ENCODE measurements at regions not wholly inside any gene's neighbourhood (a gene's known extent, or its start where the extent isn't known, plus 50 kb on each side); places are given as distances from the start of the nearest gene placed in this dataset.

DNA sequence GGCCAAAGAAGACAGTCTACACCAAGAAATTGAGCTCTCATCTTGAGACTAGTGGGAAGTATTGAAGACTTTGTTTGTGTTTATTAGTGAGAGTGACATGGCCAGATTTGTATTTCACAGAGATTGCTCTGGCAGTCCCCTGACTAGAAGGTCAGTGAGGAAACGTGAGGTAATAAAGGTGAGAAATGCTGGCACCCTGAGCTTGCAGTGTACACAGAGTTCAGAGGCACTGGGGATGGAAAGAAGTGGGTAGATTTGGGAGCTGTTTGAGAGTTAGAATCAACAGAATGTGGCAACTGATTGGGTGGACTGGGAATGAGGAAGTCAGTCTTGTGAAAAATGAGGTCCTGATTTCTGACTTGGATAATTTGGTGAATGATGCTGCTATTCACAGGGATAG is 336.9 kb downstream of the SNAPC1 start:
- Histone ChIP-seq H3K27ac (no peak overlapping the region), H3K27me3 (no peaks in the 10 kb centered on the region), H3K4me3 (no peak overlapping the region), H3K9me3 (replicated peaks in 1 of 3) (no peaks in the 10 kb centered on the region), H3K4me1 (replicated peaks in 1 of 2) (no peaks in the 10 kb centered on the region), H3K36me3 (replicated peaks in 1 of 2) (no peaks in the 10 kb centered on the region)
- DNase-seq: no peak
- intact Hi-C loops (cut with DNase I): no loop called here
- TF ChIP-seq POLR2A (IDR thresholded peaks at IDR 0.05): no peak
- TF ChIP-seq, protein P1, sequence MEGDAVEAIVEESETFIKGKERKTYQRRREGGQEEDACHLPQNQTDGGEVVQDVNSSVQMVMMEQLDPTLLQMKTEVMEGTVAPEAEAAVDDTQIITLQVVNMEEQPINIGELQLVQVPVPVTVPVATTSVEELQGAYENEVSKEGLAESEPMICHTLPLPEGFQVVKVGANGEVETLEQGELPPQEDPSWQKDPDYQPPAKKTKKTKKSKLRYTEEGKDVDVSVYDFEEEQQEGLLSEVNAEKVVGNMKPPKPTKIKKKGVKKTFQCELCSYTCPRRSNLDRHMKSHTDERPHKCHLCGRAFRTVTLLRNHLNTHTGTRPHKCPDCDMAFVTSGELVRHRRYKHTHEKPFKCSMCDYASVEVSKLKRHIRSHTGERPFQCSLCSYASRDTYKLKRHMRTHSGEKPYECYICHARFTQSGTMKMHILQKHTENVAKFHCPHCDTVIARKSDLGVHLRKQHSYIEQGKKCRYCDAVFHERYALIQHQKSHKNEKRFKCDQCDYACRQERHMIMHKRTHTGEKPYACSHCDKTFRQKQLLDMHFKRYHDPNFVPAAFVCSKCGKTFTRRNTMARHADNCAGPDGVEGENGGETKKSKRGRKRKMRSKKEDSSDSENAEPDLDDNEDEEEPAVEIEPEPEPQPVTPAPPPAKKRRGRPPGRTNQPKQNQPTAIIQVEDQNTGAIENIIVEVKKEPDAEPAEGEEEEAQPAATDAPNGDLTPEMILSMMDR (IDR thresholded peaks at IDR 0.05): no peak
- 26 to 62% (median 52%) methylated on average over 1 of the region's 1 CpG for WGBS, 4 donors

GRCh38 chr14:62101189-62101588 is 339.0 kb downstream of the SNAPC1 start:
- no peaks in the 10 kb centered on the region for H3K36me3 ChIP-seq (replicated peaks in 1 of 2)
- H3K27me3 ChIP-seq: no peaks in the 10 kb centered on the region
- no peak for DNase-seq
- H3K4me1 ChIP-seq (replicated peaks in 1 of 2): no peaks in the 10 kb centered on the region
- H3K27ac ChIP-seq: no peak overlapping the region
- H3K9me3 ChIP-seq (replicated peaks in 1 of 3): no peaks in the 10 kb centered on the region
- TF ChIP-seq POLR2A (IDR thresholded peaks at IDR 0.05): no peak
- TF ChIP-seq, protein P1 (IDR thresholded peaks at IDR 0.05): no peak
- intact Hi-C loops (cut with DNase I): no loop called here
- H3K4me3 ChIP-seq: no peak overlapping the region
- 63 to 75% (median 70%) methylated on average over 1 of the region's 1 CpG for WGBS, 4 donors

- WGBS, 4 donors: 44 to 52% (median 48%) methylated on average over 3 of the region's 3 CpGs
- Histone ChIP-seq H3K4me3 (no peak overlapping the region), H3K27me3 (no peaks in the 10 kb centered on the region), H3K27ac (no peak overlapping the region), H3K36me3 (replicated peaks in 1 of 2) (no peaks in the 10 kb centered on the region), H3K4me1 (replicated peaks in 1 of 2) (no peaks in the 10 kb centered on the region), H3K9me3 (replicated peaks in 1 of 3) (no peaks in the 10 kb centered on the region)
- intact Hi-C loops (cut with DNase I): no loop called here
- DNase-seq: no peak
- TF ChIP-seq, protein P1 (IDR thresholded peaks at IDR 0.05): no peak
- TF ChIP-seq POLR2A (IDR thresholded peaks at IDR 0.05): no peak
Measured at GRCh38 chr14:62101673-62102348, 339.6 kb downstream of the SNAPC1 start.

GRCh38 chr14:62102349-62102725 is 340.1 kb downstream of the SNAPC1 start:
- intact Hi-C loops (cut with DNase I): no loop called here
- H3K9me3 ChIP-seq (replicated peaks in 1 of 3): no peaks in the 10 kb centered on the region
- H3K4me1 ChIP-seq (replicated peaks in 1 of 2): no peaks in the 10 kb centered on the region
- DNase-seq: no peak
- 66 to 76% (median 71%) methylated on average over 3 of the region's 3 CpGs for WGBS, 4 donors
- TF ChIP-seq, protein P1 (IDR thresholded peaks at IDR 0.05): no peak
- TF ChIP-seq POLR2A (IDR thresholded peaks at IDR 0.05): no peak
- no peaks in the 10 kb centered on the region for H3K36me3 ChIP-seq (replicated peaks in 1 of 2)
- no peak overlapping the region for H3K4me3 ChIP-seq
- H3K27ac ChIP-seq: no peak overlapping the region
- no peaks in the 10 kb centered on the region for H3K27me3 ChIP-seq

Measured in adrenal gland (tissue), 9 donors.